Tibial artery (tissue), 4 donors: ENCODE measurements at regions not wholly inside any gene's neighbourhood (a gene's known extent, or its start where the extent isn't known, plus 50 kb on each side); places are given as distances from the start of the nearest gene placed in this dataset.
"Not testable (repeated sequence)": the region's sequence is repeated elsewhere in the genome, so short reads cannot be mapped to it uniquely, and the experiment has no call there.

ENCODE experiments used
- DNase-seq, 2 donors: peaks; one replicate each; pipeline ENCODE4 v3.0.0-alpha.2; 2019
- H3K27ac ChIP-seq, 2 donors: fragments of 200-600 bp; sonication (generic) in 1 of 2; 1 replicate in 1 of 2; 2 replicates in 1 of 2; pipeline ENCODE4 v1.5.1; 2018 to 2019; ENCODE audit warnings: mild to moderate bottlenecking in 1 of 2
- H3K27me3 ChIP-seq, 2 donors: fragments of 200-600 bp; sonication (generic) in 1 of 2; one replicate each; pipeline versions ENCODE4 v1.5.1 to v1.6.0; 2016 to 2019
- H3K36me3 ChIP-seq, 3 donors: fragments of 200-600 bp; sonication (generic) in 2 of 3; one replicate each; pipeline ENCODE4 v1.5.1; 2016 to 2019; ENCODE audit warnings: mild to moderate bottlenecking in 2 of 3
- H3K4me1 ChIP-seq, 4 donors: fragments of 200-600 bp; sonication (generic) in 2 of 4; 1 replicate in 3 of 4; 2 replicates in 1 of 4; pipeline ENCODE4 v1.5.1; 2016 to 2019
- H3K4me3 ChIP-seq, 2 donors: fragments of 200-600 bp; sonication (generic) in 1 of 2; 1 replicate in 1 of 2; 2 replicates in 1 of 2; pipeline ENCODE4 v1.5.1; 2018 to 2019; ENCODE audit warnings: mild to moderate bottlenecking in 2 of 2
- H3K9me3 ChIP-seq, 3 donors: fragments of 200-600 bp; sonication (generic) in 1 of 3; one replicate each; pipeline ENCODE4 v1.5.1; 2016 to 2019
- intact Hi-C: fragments of 100-400 bp; cut with DNase I; formaldehyde crosslinking; loops from one replicate; pipeline ENCODE4 v1.15.0; 2023; ENCODE audit warnings: low total_unique reads
- TF ChIP-seq, protein P1 (sequence below), 2 experiments: fragments of 200-600 bp in 1 of 2; fragments of 450-650 bp in 1 of 2; IDR thresholded peaks; one replicate each; pipeline ENCODE4 v1.5.1; 2017 to 2019; ENCODE audit warnings: antibody characterized with exemption in 2 of 2, mild to moderate bottlenecking in 1 of 2, moderate library complexity in 1 of 2

DNA sequence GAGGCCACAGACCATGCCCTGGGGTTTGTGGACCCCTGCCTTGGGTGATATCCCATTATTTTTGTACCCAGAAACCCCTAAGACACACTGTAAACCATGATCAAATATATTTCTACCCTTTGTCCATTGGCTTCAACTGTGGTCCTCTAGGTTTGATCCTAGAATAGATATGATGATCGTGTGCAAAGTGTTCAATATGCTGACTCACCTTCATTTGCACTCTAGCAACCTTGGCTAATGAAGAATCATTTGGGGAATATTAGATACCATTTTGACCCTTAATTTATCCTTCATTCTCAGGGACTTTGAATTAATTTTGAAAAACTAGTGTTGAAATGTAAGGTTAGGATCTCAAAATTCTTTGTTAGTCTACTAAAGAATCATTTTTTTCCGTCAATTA lies 73.1 kb upstream of the RAP1B start:
- DNase-seq, result no peak
- intact Hi-C loops, result no loop called here
- H3K9me3 ChIP-seq, result no peaks in the 10 kb centered on the region
- H3K4me1 ChIP-seq, result peaks cover 0 to 38% (median 10%) of the 10 kb centered on the region in 4 donors
- TF ChIP-seq, protein P1, sequence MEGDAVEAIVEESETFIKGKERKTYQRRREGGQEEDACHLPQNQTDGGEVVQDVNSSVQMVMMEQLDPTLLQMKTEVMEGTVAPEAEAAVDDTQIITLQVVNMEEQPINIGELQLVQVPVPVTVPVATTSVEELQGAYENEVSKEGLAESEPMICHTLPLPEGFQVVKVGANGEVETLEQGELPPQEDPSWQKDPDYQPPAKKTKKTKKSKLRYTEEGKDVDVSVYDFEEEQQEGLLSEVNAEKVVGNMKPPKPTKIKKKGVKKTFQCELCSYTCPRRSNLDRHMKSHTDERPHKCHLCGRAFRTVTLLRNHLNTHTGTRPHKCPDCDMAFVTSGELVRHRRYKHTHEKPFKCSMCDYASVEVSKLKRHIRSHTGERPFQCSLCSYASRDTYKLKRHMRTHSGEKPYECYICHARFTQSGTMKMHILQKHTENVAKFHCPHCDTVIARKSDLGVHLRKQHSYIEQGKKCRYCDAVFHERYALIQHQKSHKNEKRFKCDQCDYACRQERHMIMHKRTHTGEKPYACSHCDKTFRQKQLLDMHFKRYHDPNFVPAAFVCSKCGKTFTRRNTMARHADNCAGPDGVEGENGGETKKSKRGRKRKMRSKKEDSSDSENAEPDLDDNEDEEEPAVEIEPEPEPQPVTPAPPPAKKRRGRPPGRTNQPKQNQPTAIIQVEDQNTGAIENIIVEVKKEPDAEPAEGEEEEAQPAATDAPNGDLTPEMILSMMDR (IDR thresholded peaks at IDR 0.05), result no peak
- no peaks in the 10 kb centered on the region for H3K36me3 ChIP-seq
- H3K27me3 ChIP-seq, result no peaks in the 10 kb centered on the region
- no peak overlapping the region for H3K27ac ChIP-seq
- no peak overlapping the region for H3K4me3 ChIP-seq

DNA sequence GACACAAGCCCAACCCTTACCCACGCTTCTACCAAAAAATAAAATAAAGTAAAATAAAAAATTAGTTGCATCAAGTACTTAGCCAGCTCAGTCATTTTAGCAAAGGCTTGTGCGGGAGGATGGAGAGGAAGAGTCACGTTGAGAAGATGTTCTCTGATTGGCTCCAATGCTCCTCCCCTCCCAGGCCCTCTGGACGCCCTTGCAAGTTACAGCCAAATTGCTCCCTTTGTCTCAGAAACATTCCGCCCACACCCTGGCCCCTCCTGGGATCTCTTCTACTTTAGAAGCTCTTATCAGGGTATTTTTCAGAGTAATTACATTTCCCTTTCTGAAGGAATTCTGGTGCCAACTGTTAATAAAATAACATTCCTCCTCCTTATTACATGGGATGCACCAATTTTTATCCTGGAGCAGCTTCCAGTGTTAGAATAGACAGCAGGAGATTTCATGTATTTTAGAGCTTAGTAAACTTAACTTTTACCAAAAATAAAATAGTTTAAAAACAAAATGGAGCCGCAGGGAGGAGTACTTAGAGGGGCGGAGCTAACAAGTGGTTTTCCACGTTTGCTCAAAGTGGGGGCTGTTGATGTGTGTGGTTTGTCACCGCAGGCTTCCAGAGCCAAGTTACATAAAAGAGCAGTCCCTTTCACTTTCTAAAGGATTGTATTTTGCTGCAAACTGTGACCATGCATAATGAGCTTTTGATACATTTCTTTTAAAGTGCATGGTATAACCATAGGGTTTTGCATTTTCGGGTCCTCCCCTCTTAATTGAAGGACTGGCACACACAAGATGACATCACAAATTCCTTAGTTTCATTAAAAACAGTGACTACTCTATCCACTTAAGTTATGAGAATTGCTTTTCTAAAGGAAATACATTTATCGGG lies 71.7 kb upstream of the RAP1B start:
- intact Hi-C loops, result no loop called here
- Histone ChIP-seq H3K4me3 (peak overlapping the region; percentile 35 to 36), H3K9me3 (no peaks in the 10 kb centered on the region), H3K4me1 (peaks cover 0 to 25% (median 8%) of the 10 kb centered on the region in 4 donors), H3K27ac (peak overlapping the region; percentile 59 to 75), H3K27me3 (no peaks in the 10 kb centered on the region), H3K36me3 (no peaks in the 10 kb centered on the region)
- TF ChIP-seq, protein P1 (IDR thresholded peaks at IDR 0.05), result no peak
- peak; percentile 55 to 75 for DNase-seq

GRCh38 chr12:68539615-68539952 lies 71.1 kb upstream of the RAP1B start:
- TF ChIP-seq, protein P1 (IDR thresholded peaks at IDR 0.05), result no peak
- H3K4me1 ChIP-seq, result peaks cover 0 to 25% (median 8%) of the 10 kb centered on the region in 4 donors
- H3K4me3 ChIP-seq, result peak overlapping the region; percentile 35 to 36
- no peak for DNase-seq
- no peaks in the 10 kb centered on the region for H3K9me3 ChIP-seq
- intact Hi-C loops, result no loop called here
- H3K36me3 ChIP-seq, result no peaks in the 10 kb centered on the region
- H3K27me3 ChIP-seq, result no peaks in the 10 kb centered on the region
- H3K27ac ChIP-seq, result peak overlapping the region; percentile 59 to 75

DNA sequence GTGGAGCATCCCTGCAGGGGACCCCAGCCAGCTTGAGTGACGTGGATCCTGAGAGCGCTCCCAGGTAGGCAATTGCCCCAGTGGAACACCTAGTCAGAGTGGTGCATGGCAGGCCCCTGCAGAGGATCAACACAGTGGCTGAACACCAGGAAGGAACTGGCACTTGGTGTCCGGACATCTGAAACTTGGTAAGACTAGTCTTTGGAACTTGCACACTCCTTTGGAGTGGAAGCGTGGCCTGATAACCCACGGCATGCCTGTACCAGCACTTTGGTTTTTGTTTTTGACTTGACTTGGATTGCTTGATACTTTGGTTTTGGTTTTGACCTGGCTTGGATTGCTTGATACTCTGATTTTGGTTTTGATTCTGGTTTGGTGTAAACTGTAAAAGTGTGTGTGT lies 69.9 kb upstream of the RAP1B start:
- H3K27ac ChIP-seq, H3K4me3 ChIP-seq, H3K9me3 ChIP-seq, H3K27me3 ChIP-seq, H3K36me3 ChIP-seq, DNase-seq: not testable (repeated sequence)
- intact Hi-C loops, result loop anchor here (10.0 kb wide), 1 partner anchor 64 kb away; no protein-coding TSS in a partner anchor
- peaks cover 0 to 25% (median 8%) of the 10 kb centered on the region in 4 donors for H3K4me1 ChIP-seq

DNA sequence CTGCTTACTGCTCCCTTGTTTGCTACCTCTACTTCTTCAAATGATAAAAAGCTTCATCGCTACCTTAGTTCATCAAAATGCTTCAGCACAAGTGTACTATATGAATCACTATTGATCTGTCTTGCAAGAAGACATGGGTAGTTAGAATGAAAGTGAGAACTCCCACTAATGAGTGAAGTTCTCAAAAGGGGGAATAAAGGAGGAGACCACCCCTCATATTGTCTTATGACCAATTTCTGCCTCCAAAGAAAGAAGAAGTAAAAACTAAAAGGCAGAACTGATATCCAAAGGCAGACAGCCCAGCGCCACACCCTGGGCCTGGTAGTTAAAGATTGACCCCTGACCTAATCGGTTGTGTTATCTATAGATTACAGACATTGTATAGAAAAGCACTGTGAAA lies 63.4 kb upstream of the RAP1B start:
- not testable (repeated sequence) for H3K4me3 ChIP-seq, H3K36me3 ChIP-seq, H3K4me1 ChIP-seq, H3K27me3 ChIP-seq, H3K27ac ChIP-seq, DNase-seq
- H3K9me3 ChIP-seq, result peaks cover 0 to 14% (median 13%) of the 10 kb centered on the region in 3 donors
- intact Hi-C loops, result loop anchor here (10.0 kb wide), 1 partner anchor 57 kb away; no protein-coding TSS in a partner anchor

- H3K36me3 ChIP-seq, intact Hi-C loops, H3K27me3 ChIP-seq, DNase-seq, H3K4me3 ChIP-seq, H3K27ac ChIP-seq, H3K9me3 ChIP-seq, H3K4me1 ChIP-seq: not testable (repeated sequence)
Observed at GRCh38 chr12:68552605-68553195, 58.0 kb upstream of the RAP1B start.

GRCh38 chr12:68557011-68557730 lies 53.5 kb upstream of the RAP1B start:
- Histone ChIP-seq H3K27me3 (no peaks in the 10 kb centered on the region), H3K4me1 (peaks cover 0 to 8% (median 4%) of the 10 kb centered on the region in 4 donors), H3K27ac (peak overlapping the region in 1 of 2 donors; percentile 13), H3K9me3 (no peaks in the 10 kb centered on the region), H3K36me3 (no peaks in the 10 kb centered on the region), H3K4me3 (no peak overlapping the region)
- TF ChIP-seq, protein P1 (IDR thresholded peaks at IDR 0.05), result no peak
- DNase-seq, result no peak
- intact Hi-C loops, result no loop called here
